IMR-90 (cell line): ENCODE measurements at regions not wholly inside any gene's neighbourhood (a gene's known extent, or its start where the extent isn't known, plus 50 kb on each side); places are given as distances from the start of the nearest gene placed in this dataset.

Experiments used
- ATAC-seq: fragments of 200-7000 bp; cut with Tn5 transposase; 2 replicates; pipeline ENCODE4 v1.9.1; 2020; ENCODE audit warnings: low read depth, mild to moderate bottlenecking, moderate library complexity
- BruUV-seq: library from RNA; stranded (reverse); fragments of 400-500 nt; replicated peaks from 2 replicates; lab custom pipeline; 2021; lab: Mats Ljungman, UMichigan
- CTCF ChIA-PET: fragments of 300-600 bp; formaldehyde crosslinking; extraction: SDS; loops from one replicate; lab custom pipeline; 2021; ENCODE audit warnings: antibody characterized with exemption; lab: Yijun Ruan, JAX
- POLR2A ChIA-PET: fragments of 300-600 bp; sonication (Branson Sonifier 250); formaldehyde crosslinking; loops from one replicate; lab custom pipeline; 2022; ENCODE audit warnings: antibody characterized with exemption; ENCODE audit not compliant: unreplicated experiment; lab: Charles Lee
- DNase-seq: peaks from one replicate; pipeline ENCODE4 v3.0.0; 2013
- H2AFZ ChIP-seq: replicated peaks from 2 replicates; pipeline ENCODE3; 2013; ENCODE audit warnings: low read length, mild to moderate bottlenecking; ENCODE audit not compliant: poor library complexity
- H2AK5ac ChIP-seq: 2 replicates; pipeline ENCODE4 v1.6.1; 2013; ENCODE audit warnings: low read depth, low read length, inconsistent platforms
- H2AK9ac ChIP-seq: replicated peaks from 2 replicates; pipeline ENCODE3; 2013; ENCODE audit warnings: mild to moderate bottlenecking, low read depth, low read length, moderate library complexity; ENCODE audit not compliant: poor library complexity
- H2BK120ac ChIP-seq: 2 replicates; pipeline ENCODE4 v1.6.1; 2013; ENCODE audit warnings: low read depth, low read length, inconsistent platforms
- H2BK15ac ChIP-seq: 3 replicates; pipeline ENCODE4 v1.6.1; 2013; ENCODE audit warnings: low read depth, low read length, inconsistent platforms
- H2BK20ac ChIP-seq: 2 replicates; pipeline ENCODE4 v1.6.1; 2013; ENCODE audit warnings: low read depth, mild to moderate bottlenecking, inconsistent platforms, low read length, moderate library complexity
- H2BK5ac ChIP-seq: 2 replicates; pipeline ENCODE4 v1.6.1; 2013; ENCODE audit warnings: mild to moderate bottlenecking, low read depth, low read length, inconsistent platforms; ENCODE audit not compliant: poor library complexity, severe bottlenecking
- H3K14ac ChIP-seq: replicated peaks from 2 replicates; pipeline ENCODE4 v1.6.1; 2013; ENCODE audit warnings: low read depth, low read length, inconsistent platforms
- H3K18ac ChIP-seq: 2 replicates; pipeline ENCODE4 v1.6.1; 2013; ENCODE audit warnings: low read depth, low read length, control low read depth
- H3K23ac ChIP-seq: 2 replicates; pipeline ENCODE4 v1.6.1; 2013; ENCODE audit warnings: low read depth, low read length, inconsistent platforms
- H3K27ac ChIP-seq: 2 replicates; pipeline ENCODE4 v1.5.1; 2013; ENCODE audit warnings: mild to moderate bottlenecking, control low read depth, low read length; ENCODE audit not compliant: insufficient read depth
- H3K27me3 ChIP-seq: 2 replicates; pipeline ENCODE4 v1.6.1; 2013; ENCODE audit warnings: low read length; ENCODE audit not compliant: control insufficient read depth, insufficient read depth
- H3K36me3 ChIP-seq: 2 replicates; pipeline ENCODE4 v1.6.1; 2013; ENCODE audit warnings: low read length, mixed read lengths; ENCODE audit not compliant: control insufficient read depth, insufficient read depth
- H3K4ac ChIP-seq: 2 replicates; pipeline ENCODE4 v1.6.1; 2013; ENCODE audit warnings: low read depth, low read length, inconsistent platforms
- H3K4me1 ChIP-seq: 2 replicates; pipeline ENCODE4 v1.6.1; 2013; ENCODE audit warnings: low read length, mixed read lengths; ENCODE audit not compliant: control insufficient read depth, insufficient read depth
- H3K4me2 ChIP-seq: 2 replicates; pipeline ENCODE4 v1.6.1; 2013; ENCODE audit warnings: low read depth, mild to moderate bottlenecking, control low read depth, low read length, moderate library complexity
- H3K4me3 ChIP-seq: 2 replicates; pipeline ENCODE4 v1.5.1; 2013; ENCODE audit warnings: low read depth, mild to moderate bottlenecking, control low read depth, low read length, moderate library complexity; ENCODE audit not compliant: insufficient read depth
- H3K56ac ChIP-seq: 2 replicates; pipeline ENCODE4 v1.6.1; 2013; ENCODE audit warnings: low read length, inconsistent platforms; ENCODE audit not compliant: insufficient read depth; ENCODE audit errors: extremely low read depth
- H3K79me1 ChIP-seq, 2 experiments: 2 replicates each; pipeline ENCODE4 v1.6.1; 2013; ENCODE audit warnings: low read length in 2 of 2, inconsistent platforms in 1 of 2, low read depth in 1 of 2
- H3K9ac ChIP-seq: 2 replicates; pipeline ENCODE4 v1.6.1; 2013; ENCODE audit warnings: low read depth, low read length, control low read depth
- H3K9me1 ChIP-seq: 2 replicates; pipeline ENCODE4 v1.6.1; 2013; ENCODE audit warnings: low read length, inconsistent platforms; ENCODE audit not compliant: insufficient read depth
- H3K9me3 ChIP-seq: 2 replicates; pipeline ENCODE4 v1.6.1; 2013; ENCODE audit warnings: low read length; ENCODE audit not compliant: control insufficient read depth, insufficient read depth
- H4K20me1 ChIP-seq: 2 replicates; pipeline ENCODE4 v1.6.1; 2013; ENCODE audit warnings: low read length, inconsistent platforms; ENCODE audit not compliant: insufficient read depth
- H4K5ac ChIP-seq: 2 replicates; pipeline ENCODE4 v1.6.1; 2013; ENCODE audit warnings: mild to moderate bottlenecking, low read depth, low read length, control low read depth
- H4K8ac ChIP-seq, 2 experiments: 2 replicates each; pipeline ENCODE4 v1.6.1; 2013; ENCODE audit warnings: low read depth in 2 of 2, low read length in 2 of 2, control low read depth in 1 of 2, inconsistent platforms in 1 of 2
- H4K91ac ChIP-seq: 2 replicates; pipeline ENCODE4 v1.6.1; 2013; ENCODE audit warnings: low read depth, low read length, inconsistent platforms; ENCODE audit not compliant: insufficient read depth
- BHLHE40 ChIP-seq: fragments of 150-350 bp; IDR thresholded peaks from 2 replicates; pipeline ENCODE4 v1.6.1; 2016; ENCODE audit warnings: mild to moderate bottlenecking, low read depth, low read length
- CEBPB ChIP-seq: IDR thresholded peaks from 2 replicates; pipeline ENCODE4 v1.6.1; 2012; ENCODE audit warnings: low read depth, low read length, improper control_type of control experiment
- CHD1 ChIP-seq: IDR thresholded peaks from 2 replicates; pipeline ENCODE4 v1.6.1; 2012; ENCODE audit warnings: low read depth, low read length, improper control_type of control experiment
- FOS ChIP-seq: fragments of 150-350 bp; IDR thresholded peaks from 2 replicates; pipeline ENCODE4 v1.6.1; 2016; ENCODE audit warnings: low read depth, low read length
- MAZ ChIP-seq: IDR thresholded peaks from 2 replicates; pipeline ENCODE4 v1.6.1; 2012; ENCODE audit warnings: low read depth, mild to moderate bottlenecking, low read length, improper control_type of control experiment, moderate library complexity, borderline replicate concordance
- RCOR1 ChIP-seq: IDR thresholded peaks from 2 replicates; pipeline ENCODE4 v1.6.1; 2012; ENCODE audit warnings: mild to moderate bottlenecking, low read length, improper control_type of control experiment; ENCODE audit not compliant: insufficient replicate concordance
- RFX5 ChIP-seq: IDR thresholded peaks from 2 replicates; pipeline ENCODE4 v1.8.0; 2012; ENCODE audit warnings: low read depth, mild to moderate bottlenecking, low read length, moderate library complexity
- WGBS, 2 experiments: methylation state at CpG; one replicate each; pipeline versions ENCODE4 v1.1.5 to v1.1.7; 2013; ENCODE audit warnings: missing lambda C conversion rate in 2 of 2; ENCODE audit not compliant: insufficient read length in 1 of 2; ENCODE audit errors: extremely low coverage in 2 of 2; 5-methylcytosine and 5-hydroxymethylcytosine counted together
- dilution Hi-C: fragments of 300-500 bp; cut with HindIII; formaldehyde crosslinking; loops from one replicate; pipeline ENCODE4 v1.14.3; 2018; ENCODE audit warnings: low sequenced_read_pairs; ENCODE audit not compliant: unreplicated experiment
- in situ Hi-C: fragments of 300-500 bp; cut with MboI; formaldehyde crosslinking; loops from 3 replicates; pipeline ENCODE4 v1.14.3; 2019; ENCODE audit warnings: low sequenced_read_pairs, inconsistent platforms, mixed read lengths
- intact Hi-C: fragments of 100-400 bp; cut with micrococcal nuclease; formaldehyde crosslinking; loops from 2 replicates; pipeline ENCODE4 v1.10.0; 2022
- TF ChIP-seq, protein P1 (sequence below): fragments of 150-350 bp; IDR thresholded peaks from 2 replicates; pipeline ENCODE4 v1.6.1; 2016; ENCODE audit warnings: low read depth, mild to moderate bottlenecking, low read length, moderate library complexity, borderline replicate concordance

DNA sequence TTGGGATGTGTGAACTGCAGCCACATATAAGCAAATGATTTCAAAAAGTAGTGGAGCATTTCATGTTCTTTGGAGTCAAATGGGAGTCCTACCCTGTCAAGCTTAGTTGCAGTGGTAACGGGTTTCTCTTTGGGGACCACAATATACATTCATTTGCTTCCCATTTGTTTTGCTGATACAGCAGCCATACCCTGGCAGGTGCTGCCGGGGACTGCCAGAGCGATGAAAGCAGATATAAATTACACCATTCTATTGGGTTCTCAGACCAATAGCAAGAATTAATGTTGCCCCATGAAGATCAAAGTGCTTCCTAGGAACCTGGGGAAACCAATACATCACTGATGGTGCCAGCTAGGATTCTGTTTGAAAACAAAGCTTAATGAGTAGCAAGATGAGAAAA, 1621.5 kb upstream of the FLRT2 start:
- Histone ChIP-seq H3K4me2 (no peak overlapping the region), H2AK5ac (no peak overlapping the region), H2BK5ac (no peak overlapping the region), H4K5ac (no peak overlapping the region), H3K79me1 (no peaks in the 10 kb centered on the region), H2AK9ac (no peak overlapping the region), H3K4ac (no peak overlapping the region), H3K9me3 (no peaks in the 10 kb centered on the region), H3K36me3 (no peaks in the 10 kb centered on the region), H3K23ac (no peak overlapping the region), H3K27ac (no peak overlapping the region), H3K4me1 (peaks cover 6% of the 10 kb centered on the region; the same call in 1 of the 2 replicates), H3K4me3 (no peak overlapping the region), H2AFZ (no peak overlapping the region), H2BK15ac (no peak overlapping the region), H2BK120ac (no peak overlapping the region), H3K9me1 (no peaks in the 10 kb centered on the region), H3K56ac (no peak overlapping the region), H3K18ac (no peak overlapping the region), H4K91ac (no peak overlapping the region), H3K9ac (no peak overlapping the region), H3K27me3 (no peaks in the 10 kb centered on the region), H2BK20ac (no peak overlapping the region), H4K20me1 (no peaks in the 10 kb centered on the region), H3K14ac (no peak overlapping the region), H4K8ac (no peak overlapping the region)
- ChIA-PET POLR2A (no interaction called here), CTCF (interaction anchor here (0.6 to 1.0 kb wide), 2 partner anchors 123 to 607 kb away, joined by 3 to 4 read pairs; no protein-coding TSS in a partner anchor)
- no peak for TF ChIP-seq FOS
- no peak for TF ChIP-seq RFX5
- TF ChIP-seq CHD1 = no peak
- TF ChIP-seq BHLHE40 = no peak
- no peak for TF ChIP-seq MAZ
- TF ChIP-seq, protein P1, sequence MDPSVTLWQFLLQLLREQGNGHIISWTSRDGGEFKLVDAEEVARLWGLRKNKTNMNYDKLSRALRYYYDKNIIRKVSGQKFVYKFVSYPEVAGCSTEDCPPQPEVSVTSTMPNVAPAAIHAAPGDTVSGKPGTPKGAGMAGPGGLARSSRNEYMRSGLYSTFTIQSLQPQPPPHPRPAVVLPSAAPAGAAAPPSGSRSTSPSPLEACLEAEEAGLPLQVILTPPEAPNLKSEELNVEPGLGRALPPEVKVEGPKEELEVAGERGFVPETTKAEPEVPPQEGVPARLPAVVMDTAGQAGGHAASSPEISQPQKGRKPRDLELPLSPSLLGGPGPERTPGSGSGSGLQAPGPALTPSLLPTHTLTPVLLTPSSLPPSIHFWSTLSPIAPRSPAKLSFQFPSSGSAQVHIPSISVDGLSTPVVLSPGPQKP = no peak
- TF ChIP-seq RCOR1 = no peak
- no peak for TF ChIP-seq CEBPB
- in situ Hi-C loops (no loop called here), dilution Hi-C loops (no loop called here), intact Hi-C loops (no loop called here)
- BruUV-seq = no TSS peak
- ATAC-seq (no peak), DNase-seq (no peak)
- WGBS, 2 experiments = no CpG with 5 or more reads among the region's 3 CpGs
